IgD-negative memory B cell (primary cell): ENCODE measurements at regions not wholly inside any gene's neighbourhood (a gene's known extent, or its start where the extent isn't known, plus 50 kb on each side); places are given as distances from the start of the nearest gene placed in this dataset.
"Not testable (repeated sequence)": the region's sequence is repeated elsewhere in the genome, so short reads cannot be mapped to it uniquely, and the experiment has no call there.

ENCODE experiments used
- H3K27ac Mint-ChIP-seq, 3 donors: one replicate each; pipeline ENCODE4 v1.8.0; 2020 to 2022; ENCODE audit warnings: mild to moderate bottlenecking in 3 of 3, mixed read lengths in 3 of 3, moderate library complexity in 1 of 3
- H3K27me3 Mint-ChIP-seq: one replicate; pipeline ENCODE4 v1.8.0; 2021; ENCODE audit warnings: mixed read lengths
- H3K36me3 Mint-ChIP-seq: one replicate; pipeline ENCODE4 v1.8.0; 2020; ENCODE audit warnings: mild to moderate bottlenecking, mixed read lengths
- H3K4me1 Mint-ChIP-seq, 3 donors: one replicate each; pipeline ENCODE4 v1.8.0; 2020 to 2022; ENCODE audit warnings: mixed read lengths in 3 of 3, mild to moderate bottlenecking in 1 of 3
- H3K4me3 Mint-ChIP-seq, 4 donors: one replicate each; pipeline ENCODE4 v1.8.0; 2020 to 2022; ENCODE audit warnings: mild to moderate bottlenecking in 4 of 4, mixed read lengths in 4 of 4, moderate library complexity in 3 of 4
- H3K9me3 Mint-ChIP-seq, 3 donors: one replicate each; pipeline ENCODE4 v1.8.0; 2020 to 2021; ENCODE audit warnings: mixed read lengths in 3 of 3, mild to moderate bottlenecking in 1 of 3

- no peak overlapping the region for H3K4me3 Mint-ChIP-seq
- no peaks in the 10 kb centered on the region for H3K4me1 Mint-ChIP-seq
- H3K9me3 Mint-ChIP-seq: peaks cover 0 to 4% (median 0%) of the 10 kb centered on the region in 3 donors
- H3K36me3 Mint-ChIP-seq: no peaks in the 10 kb centered on the region
- H3K27me3 Mint-ChIP-seq: peaks cover 1% of the 10 kb centered on the region
- H3K27ac Mint-ChIP-seq: no peak overlapping the region
These were observed 226.0 kb downstream of the HINT1 start for GRCh38 chr5:130939059-130939458.

GRCh38 chr5:130937046-130937445, 228.0 kb downstream of the HINT1 start:
- Mint-ChIP-seq H3K36me3 (no peaks in the 10 kb centered on the region), H3K9me3 (peaks cover 2 to 7% (median 4%) of the 10 kb centered on the region in 3 donors), H3K4me1 (no peaks in the 10 kb centered on the region), H3K27me3 (no peaks in the 10 kb centered on the region), H3K27ac (no peak overlapping the region), H3K4me3 (no peak overlapping the region)

GRCh38 chr5:130923543-130924124, 241.4 kb downstream of the HINT1 start:
- Mint-ChIP-seq H3K27me3 (peaks cover 6% of the 10 kb centered on the region), H3K36me3 (no peaks in the 10 kb centered on the region), H3K9me3 (peaks cover 0 to 2% (median 0%) of the 10 kb centered on the region in 3 donors), H3K4me3 (no peak overlapping the region), H3K4me1 (no peaks in the 10 kb centered on the region), H3K27ac (no peak overlapping the region)

GRCh38 chr5:130912088-130912487, 253.0 kb downstream of the HINT1 start:
- peaks cover 0 to 7% (median 6%) of the 10 kb centered on the region in 3 donors for H3K9me3 Mint-ChIP-seq
- no peak overlapping the region for H3K4me3 Mint-ChIP-seq
- H3K27me3 Mint-ChIP-seq: no peaks in the 10 kb centered on the region
- H3K36me3 Mint-ChIP-seq: no peaks in the 10 kb centered on the region
- no peak overlapping the region for H3K27ac Mint-ChIP-seq
- H3K4me1 Mint-ChIP-seq: no peaks in the 10 kb centered on the region

GRCh38 chr5:130908186-130908585, 256.9 kb downstream of the HINT1 start:
- Mint-ChIP-seq H3K27ac (no peak overlapping the region), H3K9me3 (peaks cover 0 to 7% (median 6%) of the 10 kb centered on the region in 3 donors), H3K4me3 (no peak overlapping the region), H3K27me3 (no peaks in the 10 kb centered on the region), H3K4me1 (no peaks in the 10 kb centered on the region), H3K36me3 (no peaks in the 10 kb centered on the region)

GRCh38 chr5:130897537-130898195, 267.4 kb downstream of the HINT1 start:
- Mint-ChIP-seq H3K9me3 (peaks cover 4 to 12% (median 6%) of the 10 kb centered on the region in 3 donors), H3K27me3 (peaks cover 17% of the 10 kb centered on the region)
- H3K36me3 Mint-ChIP-seq, H3K4me3 Mint-ChIP-seq, H3K27ac Mint-ChIP-seq, H3K4me1 Mint-ChIP-seq: not testable (repeated sequence)

- not testable (repeated sequence) for H3K27ac Mint-ChIP-seq, H3K4me3 Mint-ChIP-seq, H3K4me1 Mint-ChIP-seq, H3K36me3 Mint-ChIP-seq
- Mint-ChIP-seq H3K9me3 (peaks cover 3 to 14% (median 7%) of the 10 kb centered on the region in 3 donors), H3K27me3 (peaks cover 20% of the 10 kb centered on the region)
These were observed 267.9 kb downstream of the HINT1 start for GRCh38 chr5:130897181-130897536.

GRCh38 chr5:130896636-130897035, 268.4 kb downstream of the HINT1 start:
- no peaks in the 10 kb centered on the region for H3K4me1 Mint-ChIP-seq
- H3K27ac Mint-ChIP-seq: no peak overlapping the region
- H3K4me3 Mint-ChIP-seq: no peak overlapping the region
- H3K9me3 Mint-ChIP-seq: peaks cover 3 to 13% (median 7%) of the 10 kb centered on the region in 3 donors
- no peaks in the 10 kb centered on the region for H3K36me3 Mint-ChIP-seq
- H3K27me3 Mint-ChIP-seq: peaks cover 23% of the 10 kb centered on the region

- no peak overlapping the region for H3K4me3 Mint-ChIP-seq
- H3K9me3 Mint-ChIP-seq: peaks cover 3 to 11% (median 7%) of the 10 kb centered on the region in 3 donors
- no peak overlapping the region for H3K27ac Mint-ChIP-seq
- H3K36me3 Mint-ChIP-seq: no peaks in the 10 kb centered on the region
- H3K27me3 Mint-ChIP-seq: peaks cover 35% of the 10 kb centered on the region
- peaks cover 0 to 2% (median 0%) of the 10 kb centered on the region in 3 donors for H3K4me1 Mint-ChIP-seq
These were observed 272.1 kb downstream of the HINT1 start for GRCh38 chr5:130893006-130893405.

- H3K27ac Mint-ChIP-seq: no peak overlapping the region
- peaks cover 3 to 9% (median 5%) of the 10 kb centered on the region in 3 donors for H3K9me3 Mint-ChIP-seq
- peaks cover 38% of the 10 kb centered on the region for H3K27me3 Mint-ChIP-seq
- peaks cover 0 to 2% (median 0%) of the 10 kb centered on the region in 3 donors for H3K4me1 Mint-ChIP-seq
- H3K4me3 Mint-ChIP-seq: no peak overlapping the region
- H3K36me3 Mint-ChIP-seq: peaks cover 2% of the 10 kb centered on the region
These were observed 274.4 kb downstream of the HINT1 start for GRCh38 chr5:130890610-130891009.

- no peak overlapping the region for H3K4me3 Mint-ChIP-seq
- peaks cover 0 to 2% (median 0%) of the 10 kb centered on the region in 3 donors for H3K4me1 Mint-ChIP-seq
- H3K9me3 Mint-ChIP-seq: no peaks in the 10 kb centered on the region
- no peak overlapping the region for H3K27ac Mint-ChIP-seq
- H3K36me3 Mint-ChIP-seq: peaks cover 2% of the 10 kb centered on the region
- peaks cover 14% of the 10 kb centered on the region for H3K27me3 Mint-ChIP-seq
These were observed 279.4 kb downstream of the HINT1 start for GRCh38 chr5:130885691-130886090.

GRCh38 chr5:130885027-130885426, 280.0 kb downstream of the HINT1 start:
- no peaks in the 10 kb centered on the region for H3K9me3 Mint-ChIP-seq
- no peak overlapping the region for H3K27ac Mint-ChIP-seq
- peaks cover 11% of the 10 kb centered on the region for H3K27me3 Mint-ChIP-seq
- no peak overlapping the region for H3K4me3 Mint-ChIP-seq
- H3K36me3 Mint-ChIP-seq: peaks cover 2% of the 10 kb centered on the region
- peaks cover 0 to 2% (median 0%) of the 10 kb centered on the region in 3 donors for H3K4me1 Mint-ChIP-seq

GRCh38 chr5:130884023-130884422, 281.0 kb downstream of the HINT1 start:
- Mint-ChIP-seq H3K4me1 (peaks cover 0 to under 1% (median 0%) of the 10 kb centered on the region in 3 donors), H3K27me3 (peaks cover 8% of the 10 kb centered on the region), H3K36me3 (peaks cover 2% of the 10 kb centered on the region), H3K9me3 (peaks cover 0 to 2% (median 0%) of the 10 kb centered on the region in 3 donors), H3K4me3 (no peak overlapping the region), H3K27ac (no peak overlapping the region)

- Mint-ChIP-seq H3K27ac (no peak overlapping the region), H3K36me3 (no peaks in the 10 kb centered on the region), H3K4me1 (no peaks in the 10 kb centered on the region), H3K27me3 (peaks cover 5% of the 10 kb centered on the region), H3K4me3 (no peak overlapping the region), H3K9me3 (peaks cover 0 to 6% (median 0%) of the 10 kb centered on the region in 3 donors)
These were observed 289.4 kb downstream of the HINT1 start for GRCh38 chr5:130875656-130876055.

GRCh38 chr5:130874861-130875417, 290.1 kb downstream of the HINT1 start:
- Mint-ChIP-seq H3K4me3 (no peak overlapping the region), H3K36me3 (no peaks in the 10 kb centered on the region), H3K27ac (no peak overlapping the region), H3K9me3 (peaks cover 0 to 6% (median 0%) of the 10 kb centered on the region in 3 donors), H3K4me1 (no peaks in the 10 kb centered on the region), H3K27me3 (peaks cover 5% of the 10 kb centered on the region)
